Gastrocnemius medialis (tissue), 4 donors: ENCODE measurements at regions not wholly inside any gene's neighbourhood (a gene's known extent, or its start where the extent isn't known, plus 50 kb on each side); places are given as distances from the start of the nearest gene placed in this dataset.

Experiments
- ATAC-seq, 2 donors: fragments of 150-250 bp; one replicate each; pipeline ENCODE4 v1.9.1; 2016
- DNase-seq, 2 donors: peaks; one replicate each; pipeline ENCODE4 v3.0.0-alpha.2; 2019
- H3K27ac ChIP-seq, 4 donors: fragments of 200-600 bp; sonication (generic); 1 replicate in 1 of 4; 2 replicates in 3 of 4; pipeline ENCODE4 v1.5.1; 2016 to 2018; ENCODE audit warnings: mild to moderate bottlenecking in 2 of 4, moderate library complexity in 1 of 4
- H3K27me3 ChIP-seq, 3 donors: fragments of 200-600 bp; sonication (generic) in 2 of 3; 1 replicate in 1 of 3; 2 replicates in 2 of 3; pipeline versions ENCODE4 v1.5.1 to v1.6.0; 2016 to 2019; ENCODE audit warnings: mild to moderate bottlenecking in 1 of 3, moderate library complexity in 1 of 3
- H3K36me3 ChIP-seq, 2 donors: fragments of 200-600 bp; sonication (generic) in 1 of 2; one replicate each; pipeline ENCODE4 v1.5.1; 2017 to 2018
- H3K4me1 ChIP-seq, 2 donors: fragments of 200-600 bp; sonication (generic) in 1 of 2; one replicate each; pipeline ENCODE4 v1.5.1; 2016 to 2017; ENCODE audit warnings: mild to moderate bottlenecking in 2 of 2
- H3K4me3 ChIP-seq, 4 donors: fragments of 200-600 bp; sonication (generic) in 3 of 4; 1 replicate in 1 of 4; 2 replicates in 3 of 4; pipeline ENCODE4 v1.5.1; 2016 to 2019; ENCODE audit warnings: mild to moderate bottlenecking in 2 of 4
- H3K9me3 ChIP-seq, 3 donors: fragments of 200-600 bp; sonication (generic) in 2 of 3; 1 replicate in 1 of 3; 2 replicates in 2 of 3; pipeline ENCODE4 v1.5.1; 2016 to 2019
- POLR2A ChIP-seq, 2 donors: fragments of 450-650 bp; IDR thresholded peaks; one replicate each; pipeline ENCODE4 v1.6.1; 2017; ENCODE audit warnings: antibody characterized with exemption in 2 of 2, mild to moderate bottlenecking in 2 of 2, moderate library complexity in 2 of 2
- in situ Hi-C, 4 donors: fragments of 200-750 bp; cut with MboI; loops; one replicate each; pipeline versions ENCODE4 v1.15.0 to v1.8.0; 2017; ENCODE audit warnings: low sequenced_read_pairs in 4 of 4
- intact Hi-C: fragments of 100-400 bp; cut with DNase I; formaldehyde crosslinking; loops from one replicate; pipeline ENCODE4 v1.15.1; 2023; ENCODE audit warnings: low total_unique reads
- TF ChIP-seq, protein P1 (sequence below), 5 experiments: fragments of 450-650 bp in 3 of 5; fragments of 200-600 bp in 2 of 5; sonication (generic) in 2 of 5; IDR thresholded peaks in 4 of 5; conservative IDR thresholded peaks in 1 of 5; 1 replicate in 4 of 5; 2 replicates in 1 of 5; pipeline ENCODE4 v1.5.1; 2016 to 2019; ENCODE audit warnings: antibody characterized with exemption in 5 of 5, mild to moderate bottlenecking in 3 of 5, moderate library complexity in 3 of 5

DNA sequence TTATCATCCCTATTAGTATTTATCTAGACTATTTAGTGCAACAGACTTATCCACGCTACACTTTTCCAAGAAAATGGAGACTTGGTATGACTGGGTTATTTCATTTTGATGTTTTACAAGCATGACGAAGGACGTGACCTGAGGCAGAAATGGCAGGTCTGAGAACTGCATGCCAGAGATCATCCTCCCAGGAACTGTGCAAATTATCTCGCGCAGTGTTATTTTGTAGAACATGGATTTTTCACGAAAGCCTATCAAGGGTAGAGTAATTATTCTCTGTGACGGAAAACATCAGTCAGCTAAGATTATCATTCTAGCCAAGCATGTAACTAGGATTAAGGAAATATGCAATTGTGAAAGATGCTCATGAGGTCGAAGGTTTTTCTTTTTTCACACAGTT lies 361.5 kb upstream of the AJAP1 start:
- H3K36me3 ChIP-seq: no peaks in the 10 kb centered on the region
- ATAC-seq (no peak), DNase-seq (no peak)
- intact Hi-C loops: no loop called here
- no peak overlapping the region for H3K4me3 ChIP-seq
- no peak for TF ChIP-seq POLR2A (IDR thresholded peaks at IDR 0.05)
- TF ChIP-seq, protein P1, sequence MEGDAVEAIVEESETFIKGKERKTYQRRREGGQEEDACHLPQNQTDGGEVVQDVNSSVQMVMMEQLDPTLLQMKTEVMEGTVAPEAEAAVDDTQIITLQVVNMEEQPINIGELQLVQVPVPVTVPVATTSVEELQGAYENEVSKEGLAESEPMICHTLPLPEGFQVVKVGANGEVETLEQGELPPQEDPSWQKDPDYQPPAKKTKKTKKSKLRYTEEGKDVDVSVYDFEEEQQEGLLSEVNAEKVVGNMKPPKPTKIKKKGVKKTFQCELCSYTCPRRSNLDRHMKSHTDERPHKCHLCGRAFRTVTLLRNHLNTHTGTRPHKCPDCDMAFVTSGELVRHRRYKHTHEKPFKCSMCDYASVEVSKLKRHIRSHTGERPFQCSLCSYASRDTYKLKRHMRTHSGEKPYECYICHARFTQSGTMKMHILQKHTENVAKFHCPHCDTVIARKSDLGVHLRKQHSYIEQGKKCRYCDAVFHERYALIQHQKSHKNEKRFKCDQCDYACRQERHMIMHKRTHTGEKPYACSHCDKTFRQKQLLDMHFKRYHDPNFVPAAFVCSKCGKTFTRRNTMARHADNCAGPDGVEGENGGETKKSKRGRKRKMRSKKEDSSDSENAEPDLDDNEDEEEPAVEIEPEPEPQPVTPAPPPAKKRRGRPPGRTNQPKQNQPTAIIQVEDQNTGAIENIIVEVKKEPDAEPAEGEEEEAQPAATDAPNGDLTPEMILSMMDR (IDR thresholded peaks at IDR 0.05 in 4 of 5, conservative IDR thresholded peaks at IDR 0.05 in 1 of 5): no peak
- in situ Hi-C loops: no loop called here
- peaks cover 0 to 2% (median 0%) of the 10 kb centered on the region in 3 donors for H3K27me3 ChIP-seq
- H3K9me3 ChIP-seq: no peaks in the 10 kb centered on the region
- no peak overlapping the region for H3K27ac ChIP-seq
- no peaks in the 10 kb centered on the region for H3K4me1 ChIP-seq

DNA sequence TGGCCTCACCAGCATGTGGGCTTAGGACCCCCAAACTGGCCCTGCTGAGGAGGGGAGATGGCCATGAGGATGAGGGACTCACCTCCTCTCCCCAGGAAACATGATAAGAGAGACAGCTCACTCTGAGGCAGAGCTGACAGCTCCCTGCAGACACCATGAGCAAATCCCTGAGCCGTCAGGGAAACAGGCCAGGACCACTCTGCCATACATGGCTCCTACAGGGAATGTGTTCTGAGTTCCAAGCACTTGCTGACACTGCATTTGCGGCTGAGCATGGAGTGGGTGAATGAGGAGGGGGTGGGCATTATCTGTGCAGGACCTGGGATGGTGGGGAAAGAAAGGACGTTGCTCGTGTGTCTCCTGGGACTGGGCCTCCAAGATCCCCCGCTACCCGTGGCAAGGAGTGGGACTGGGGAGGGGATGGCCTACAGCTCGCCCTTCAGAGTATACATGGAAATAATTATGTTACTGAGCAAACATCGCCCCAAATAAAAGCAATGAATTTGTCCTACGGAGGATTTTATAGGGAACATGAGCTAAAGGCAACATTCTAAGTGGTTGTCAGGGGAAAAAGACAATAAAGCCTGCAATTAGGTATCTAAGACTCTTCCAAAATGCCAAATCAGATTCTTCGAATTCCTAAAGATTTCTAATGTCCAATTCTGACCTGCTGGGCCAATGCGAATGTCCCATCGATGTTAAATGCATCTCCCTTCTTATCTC lies 355.9 kb upstream of the AJAP1 start:
- in situ Hi-C loops (no loop called here), intact Hi-C loops (no loop called here)
- Histone ChIP-seq H3K4me1 (no peaks in the 10 kb centered on the region), H3K9me3 (no peaks in the 10 kb centered on the region), H3K27ac (no peak overlapping the region), H3K4me3 (no peak overlapping the region), H3K36me3 (no peaks in the 10 kb centered on the region), H3K27me3 (peaks cover 0 to 2% (median 0%) of the 10 kb centered on the region in 3 donors)
- DNase-seq: no peak
- TF ChIP-seq POLR2A (IDR thresholded peaks at IDR 0.05): no peak
- TF ChIP-seq, protein P1 (IDR thresholded peaks at IDR 0.05 in 4 of 5, conservative IDR thresholded peaks at IDR 0.05 in 1 of 5): no peak
- ATAC-seq: no peak

DNA sequence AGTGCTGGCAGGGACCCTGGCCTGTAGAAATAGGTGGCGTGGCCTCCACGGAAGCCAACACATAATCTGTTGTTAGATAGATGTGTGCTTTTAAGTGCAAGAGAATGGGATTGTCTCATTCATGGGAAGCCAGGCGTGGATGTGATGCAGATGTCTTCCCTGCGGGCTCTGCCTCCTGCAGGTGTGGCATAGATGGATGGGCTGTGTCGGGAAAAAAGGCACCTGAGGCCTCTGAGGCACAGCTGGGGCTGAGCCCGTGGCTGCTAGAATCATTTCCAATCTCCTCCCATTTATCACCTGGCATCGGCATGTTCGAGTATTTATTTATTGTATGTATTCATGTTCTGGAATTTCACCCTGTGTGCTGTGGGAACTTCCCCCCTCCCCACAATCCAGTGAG lies 353.4 kb upstream of the AJAP1 start:
- no peaks in the 10 kb centered on the region for H3K27me3 ChIP-seq
- intact Hi-C loops (no loop called here), in situ Hi-C loops (no loop called here)
- no peaks in the 10 kb centered on the region for H3K36me3 ChIP-seq
- H3K4me1 ChIP-seq: no peaks in the 10 kb centered on the region
- no peak overlapping the region for H3K4me3 ChIP-seq
- TF ChIP-seq, protein P1 (IDR thresholded peaks at IDR 0.05 in 4 of 5, conservative IDR thresholded peaks at IDR 0.05 in 1 of 5): no peak
- no peak for TF ChIP-seq POLR2A (IDR thresholded peaks at IDR 0.05)
- H3K9me3 ChIP-seq: no peaks in the 10 kb centered on the region
- DNase-seq (no peak), ATAC-seq (no peak)
- H3K27ac ChIP-seq: no peak overlapping the region

DNA sequence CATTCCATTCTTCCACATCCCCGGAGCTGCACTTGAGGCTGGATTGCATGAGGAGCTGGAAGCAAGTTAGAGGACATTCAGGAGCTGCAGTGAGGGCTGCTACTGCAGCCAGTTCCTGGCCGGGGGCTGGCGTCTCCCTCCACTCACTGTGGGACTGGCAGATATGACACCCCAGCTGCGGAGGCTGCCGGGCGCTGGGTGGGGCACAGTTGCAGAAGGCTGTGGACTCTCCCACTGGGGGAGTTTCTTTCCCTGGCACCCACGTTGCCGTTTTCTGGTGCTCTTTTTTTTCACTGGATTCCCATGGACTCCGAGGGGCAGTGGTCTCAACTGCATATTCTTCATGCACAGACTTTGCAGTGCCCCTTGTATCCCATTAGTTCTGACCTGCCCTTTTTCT lies 351.1 kb upstream of the AJAP1 start:
- intact Hi-C loops: no loop called here
- no peaks in the 10 kb centered on the region for H3K9me3 ChIP-seq
- no peak for TF ChIP-seq POLR2A (IDR thresholded peaks at IDR 0.05)
- TF ChIP-seq, protein P1 (IDR thresholded peaks at IDR 0.05 in 4 of 5, conservative IDR thresholded peaks at IDR 0.05 in 1 of 5): no peak
- no peak for ATAC-seq
- H3K36me3 ChIP-seq: no peaks in the 10 kb centered on the region
- H3K27me3 ChIP-seq: no peaks in the 10 kb centered on the region
- no peaks in the 10 kb centered on the region for H3K4me1 ChIP-seq
- no peak overlapping the region for H3K27ac ChIP-seq
- H3K4me3 ChIP-seq: no peak overlapping the region
- in situ Hi-C loops: no loop called here
- no peak for DNase-seq
